GM21825 (cell line): ENCODE measurements at regions not wholly inside any gene's neighbourhood (a gene's known extent, or its start where the extent isn't known, plus 50 kb on each side); places are given as distances from the start of the nearest gene placed in this dataset.

Experiments
- ATAC-seq: cut with Tn5 transposase; IDR thresholded peaks from one replicate; pipeline ENCODE4 v1.9.1; 2021; ENCODE audit warnings: mild to moderate bottlenecking, moderate library complexity; ENCODE audit not compliant: unreplicated experiment

DNA sequence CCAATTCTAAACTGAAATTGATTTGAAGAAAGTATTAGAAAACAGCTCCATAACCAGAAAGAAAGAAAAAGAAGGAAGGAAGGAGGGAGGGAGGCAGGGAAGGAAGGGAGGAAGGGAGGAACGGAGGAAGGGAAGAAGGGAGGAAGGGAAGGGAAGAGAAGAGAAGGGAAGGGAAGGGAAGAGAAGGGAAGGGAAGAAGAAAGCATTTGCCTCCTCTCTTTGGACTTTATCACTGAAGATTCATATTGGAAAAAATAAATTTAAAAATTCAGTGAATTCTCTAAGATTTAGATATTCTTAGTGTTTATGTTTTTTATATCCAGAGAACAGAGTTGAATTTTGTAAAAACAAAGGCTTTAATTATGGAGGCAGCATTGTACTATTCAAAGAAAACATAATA lies 68.5 kb upstream of the NXT1 start:
- ATAC-seq: no peak

DNA sequence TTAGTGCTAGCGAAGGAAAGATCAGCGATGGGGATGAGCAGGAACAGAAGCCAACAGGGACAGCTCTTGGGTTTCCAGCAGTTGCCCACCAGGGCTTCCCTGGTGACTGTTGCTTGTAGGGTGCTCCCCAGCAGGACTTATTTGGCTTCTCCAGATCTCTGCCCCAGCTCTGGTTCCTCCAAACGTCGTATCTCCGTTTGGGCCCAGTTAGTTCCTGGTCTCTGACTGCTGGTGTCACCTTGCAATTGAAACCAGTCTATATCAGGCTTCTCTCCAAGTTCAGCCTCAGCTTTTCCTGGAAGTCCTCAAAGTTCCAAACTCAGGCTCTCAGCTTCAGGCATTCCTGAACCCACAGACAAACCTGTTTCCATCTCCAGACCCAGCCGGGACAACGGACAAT lies 70.8 kb upstream of the NXT1 start:
- no peak for ATAC-seq

DNA sequence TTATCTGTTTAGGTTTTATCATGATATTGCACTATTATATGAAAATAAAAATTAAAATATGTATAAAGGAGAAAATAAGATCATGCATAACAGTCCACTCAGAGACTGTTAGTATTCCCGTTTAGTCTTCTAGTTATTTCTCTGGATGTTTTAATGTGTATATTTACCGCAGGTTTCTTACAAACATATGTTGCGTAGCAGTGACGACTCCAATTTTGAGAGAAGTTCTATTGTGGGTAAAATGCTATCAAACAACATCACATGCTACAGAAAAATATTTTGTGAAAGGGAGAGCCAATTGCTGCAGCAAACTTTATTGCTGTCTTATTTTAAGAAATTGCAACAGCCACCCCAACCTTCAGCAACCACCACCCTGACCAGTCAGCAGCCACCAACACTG lies 72.4 kb upstream of the NXT1 start:
- ATAC-seq: no peak

DNA sequence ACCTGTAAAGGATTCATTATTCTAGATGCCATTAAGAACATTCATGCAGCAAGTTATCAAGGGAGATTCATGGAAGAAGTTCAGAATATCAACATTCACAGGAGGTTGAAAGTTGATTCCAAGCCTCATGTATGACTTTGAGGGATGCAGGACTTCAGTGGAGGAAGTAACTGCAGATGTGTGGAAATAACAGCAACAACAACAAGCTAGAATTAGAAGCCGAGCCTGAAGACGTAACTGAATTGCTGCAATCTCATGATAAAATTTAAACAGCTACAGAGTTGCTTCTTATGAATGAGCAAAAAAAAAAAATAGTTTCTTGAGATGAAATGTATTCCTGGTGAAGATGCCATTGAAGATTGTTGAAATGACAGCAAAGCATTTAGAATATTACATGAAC lies 73.3 kb upstream of the NXT1 start:
- no peak for ATAC-seq

DNA sequence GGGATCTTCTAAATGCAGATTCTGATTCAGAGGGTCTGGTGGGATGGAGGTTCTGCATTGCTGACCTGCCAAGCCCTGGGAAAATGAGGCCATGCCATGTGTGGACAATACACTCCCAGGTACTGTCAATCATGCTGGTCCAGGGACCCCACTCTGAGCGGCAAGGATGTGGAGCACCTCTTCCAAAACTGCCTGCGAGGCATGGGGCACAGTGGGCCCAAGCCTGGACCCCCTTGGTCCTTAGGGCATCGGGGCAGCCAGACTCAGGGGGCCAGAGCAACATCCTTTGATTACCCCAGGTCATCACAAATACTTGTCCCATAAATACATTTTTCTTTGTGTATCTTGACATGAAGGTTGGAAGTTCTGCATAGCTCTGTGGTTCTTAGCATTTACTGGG lies 76.8 kb upstream of the NXT1 start:
- no peak for ATAC-seq

DNA sequence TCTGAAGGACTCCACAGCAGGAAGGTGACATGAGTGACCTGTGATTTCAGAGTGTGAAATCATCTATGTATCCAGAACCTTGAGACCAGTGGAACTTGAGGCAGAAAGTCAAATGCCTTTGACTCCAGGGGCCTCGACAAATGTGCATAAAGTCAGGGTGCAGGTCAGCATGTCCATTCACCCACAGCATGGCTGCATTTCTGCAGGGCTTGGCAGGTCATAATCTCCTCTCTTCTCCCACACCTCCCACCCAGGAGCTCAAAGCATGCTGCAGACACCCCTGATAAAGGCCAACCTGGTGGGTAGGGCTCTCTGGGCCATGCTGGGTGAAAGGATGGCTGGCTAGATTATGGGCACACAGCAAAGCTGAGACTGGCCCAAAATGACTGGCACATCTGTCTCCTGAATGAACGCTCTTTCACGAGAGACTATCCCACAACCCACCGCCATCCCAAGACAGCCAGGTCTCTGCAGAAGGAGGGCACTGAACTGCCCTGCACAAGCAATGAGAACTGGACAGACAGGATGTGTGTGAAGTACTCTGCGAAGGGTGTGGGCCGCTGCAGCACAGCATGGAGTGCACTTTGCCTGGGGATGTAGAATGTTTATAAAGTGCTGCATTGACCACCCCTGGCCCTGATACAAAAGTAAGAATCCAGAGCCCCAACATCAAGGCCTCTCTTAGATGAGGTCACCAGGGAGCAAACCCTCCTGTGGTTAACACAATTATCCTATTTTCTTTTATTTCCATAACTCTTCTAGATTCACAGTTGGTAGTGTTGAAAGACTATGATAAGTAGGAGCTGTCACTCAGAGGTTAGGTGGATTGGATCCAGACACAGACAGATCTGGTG lies 78.2 kb upstream of the NXT1 start:
- ATAC-seq: no peak

DNA sequence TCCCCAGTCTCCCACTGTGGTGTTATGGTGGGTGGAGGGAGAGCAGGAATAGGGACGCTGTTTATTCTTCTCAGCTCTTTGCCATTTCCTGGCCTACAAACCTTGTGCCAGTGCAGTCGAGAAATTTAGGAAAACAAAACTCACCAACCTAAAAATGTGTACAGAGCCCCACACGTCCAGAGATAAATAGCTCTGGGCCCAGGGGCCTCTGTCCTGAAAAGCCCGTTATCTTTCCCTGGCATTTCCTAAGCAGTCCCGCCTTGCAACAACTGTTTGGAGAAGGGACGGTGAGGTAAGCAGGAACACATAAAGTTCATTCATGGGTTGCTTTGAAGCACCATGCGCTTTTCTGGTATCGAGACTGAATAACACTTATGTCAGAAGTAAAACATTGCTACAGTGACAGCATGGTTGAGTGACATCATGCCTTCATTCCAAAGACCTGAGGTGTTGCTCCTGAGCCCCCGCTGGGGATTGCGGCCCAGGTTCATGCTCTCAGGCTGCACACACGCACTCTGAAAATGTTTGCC lies 80.1 kb upstream of the NXT1 start:
- ATAC-seq: no peak

DNA sequence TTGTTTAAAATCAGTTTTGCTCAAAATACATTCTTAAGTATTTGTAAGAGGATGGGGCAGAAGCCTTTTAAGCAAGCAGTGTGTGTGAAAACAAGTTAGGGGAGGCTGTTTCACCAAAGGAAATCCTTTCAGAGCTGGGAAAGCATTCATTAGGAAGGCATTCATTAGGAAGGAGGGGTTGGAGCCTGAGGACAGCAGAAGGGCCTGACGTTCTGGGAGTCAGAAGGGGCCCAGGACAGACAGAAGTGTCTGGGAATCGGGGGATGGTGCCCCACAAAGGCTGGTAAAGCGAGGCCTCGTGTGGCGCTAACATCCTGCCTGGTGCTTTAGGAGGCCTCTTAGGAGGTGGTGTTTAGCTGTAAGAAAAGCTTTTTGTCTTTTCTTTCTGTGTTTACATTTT lies 80.6 kb upstream of the NXT1 start:
- no peak for ATAC-seq

DNA sequence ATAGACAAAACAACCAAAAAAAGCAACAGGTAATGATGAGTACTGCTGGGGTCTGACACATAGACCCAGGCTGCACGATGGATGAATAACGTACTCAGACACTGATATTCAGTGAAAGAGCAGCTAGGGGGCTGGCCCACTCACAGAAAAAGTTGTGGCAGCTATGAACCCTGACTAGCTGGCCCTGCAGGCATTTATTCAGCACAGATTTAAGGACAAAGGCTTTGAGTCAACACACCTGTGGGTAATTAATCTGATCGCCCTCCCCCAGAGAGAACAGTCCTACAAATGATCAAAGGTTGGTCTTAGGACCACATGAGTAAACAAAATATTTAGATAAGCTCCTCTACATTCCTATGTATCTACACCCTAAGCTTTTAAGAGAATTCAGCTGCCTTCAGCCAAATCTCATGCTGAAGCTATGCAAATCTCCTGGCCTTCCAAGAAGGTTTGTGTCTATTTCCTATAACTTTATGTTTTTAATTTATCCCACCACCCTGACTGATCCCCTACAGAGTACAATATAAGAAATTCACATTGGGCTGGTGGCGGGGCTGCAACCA lies 81.7 kb upstream of the NXT1 start:
- no peak for ATAC-seq

DNA sequence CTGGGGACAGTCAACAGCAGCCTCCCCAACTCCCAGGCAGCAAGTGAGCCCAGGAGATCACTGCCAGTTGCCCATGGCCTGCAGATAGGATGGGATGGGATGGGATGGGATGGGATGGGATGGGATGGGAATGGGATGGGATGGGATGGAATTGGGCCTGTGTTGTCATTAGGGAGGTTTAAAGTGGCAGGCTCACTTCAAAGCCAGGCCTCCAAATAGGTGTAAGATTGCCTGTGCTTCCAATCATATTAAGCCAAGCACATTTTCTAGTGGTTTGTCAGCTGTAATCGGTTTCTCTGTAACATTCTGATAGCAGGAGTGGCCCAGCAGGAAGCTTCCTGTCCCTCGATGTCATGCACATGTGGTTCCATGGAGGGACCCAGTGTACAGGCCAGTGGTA lies 82.7 kb upstream of the NXT1 start:
- ATAC-seq: no peak

DNA sequence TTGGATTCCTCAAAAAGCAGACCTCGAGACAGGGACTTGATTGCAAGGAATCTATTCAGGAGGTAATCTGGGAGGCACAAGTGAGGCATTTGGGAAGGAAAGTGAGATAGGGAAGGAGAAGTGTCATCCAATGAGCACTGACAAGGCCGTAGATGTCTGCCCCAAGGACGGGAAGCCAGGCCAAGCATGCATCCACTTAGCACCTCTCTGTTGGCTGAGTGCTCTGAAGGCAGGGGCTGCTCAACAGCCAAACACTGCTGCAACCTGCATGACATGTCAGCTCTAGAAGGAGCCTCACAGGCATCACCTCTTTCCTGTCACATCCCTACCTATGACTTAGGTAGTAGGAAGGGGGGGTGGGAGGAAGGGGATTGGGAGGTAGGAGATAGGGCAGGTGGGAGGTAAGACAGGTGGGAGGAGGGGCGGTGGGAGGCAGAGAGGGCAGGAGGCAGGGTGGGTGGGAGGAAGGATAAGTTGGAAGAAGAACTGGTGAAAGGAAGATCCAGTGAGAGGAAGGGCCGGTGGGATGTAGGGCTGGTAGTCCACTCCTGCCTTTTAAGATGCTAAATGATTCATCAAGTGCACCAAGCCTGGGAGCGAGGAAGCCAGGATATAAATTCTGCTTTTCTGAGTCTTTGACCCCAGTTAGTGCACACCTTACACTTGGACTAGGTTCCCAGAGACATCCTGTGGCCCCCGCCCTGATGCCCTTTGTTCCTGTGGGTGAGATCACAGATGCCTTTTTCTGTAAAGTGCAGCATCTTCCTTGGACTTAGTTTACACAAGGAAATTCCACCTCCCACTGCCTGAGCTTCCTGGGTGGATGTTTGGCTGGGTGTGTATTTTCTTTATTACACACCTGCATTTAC lies 83.8 kb upstream of the NXT1 start:
- no peak for ATAC-seq

DNA sequence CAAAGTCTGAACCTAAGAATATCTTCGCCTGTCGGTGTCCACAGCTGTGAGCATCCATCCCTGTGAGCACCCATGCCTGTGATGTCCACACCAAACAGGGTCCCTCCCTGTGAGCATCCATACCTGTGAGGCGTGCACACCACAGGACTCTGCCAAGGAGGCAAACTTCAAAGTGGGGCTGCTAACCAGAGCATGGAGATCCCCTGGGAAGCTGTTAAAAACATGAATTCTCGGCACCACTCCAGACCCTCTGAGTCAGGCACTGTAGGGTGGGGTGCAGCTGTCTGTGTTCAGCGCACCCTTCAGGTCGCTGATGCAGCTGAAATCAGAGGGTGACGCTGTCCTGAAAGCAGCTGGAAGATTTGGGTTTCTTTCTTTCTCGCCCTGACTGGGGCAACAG lies 85.4 kb upstream of the NXT1 start:
- ATAC-seq: no peak

DNA sequence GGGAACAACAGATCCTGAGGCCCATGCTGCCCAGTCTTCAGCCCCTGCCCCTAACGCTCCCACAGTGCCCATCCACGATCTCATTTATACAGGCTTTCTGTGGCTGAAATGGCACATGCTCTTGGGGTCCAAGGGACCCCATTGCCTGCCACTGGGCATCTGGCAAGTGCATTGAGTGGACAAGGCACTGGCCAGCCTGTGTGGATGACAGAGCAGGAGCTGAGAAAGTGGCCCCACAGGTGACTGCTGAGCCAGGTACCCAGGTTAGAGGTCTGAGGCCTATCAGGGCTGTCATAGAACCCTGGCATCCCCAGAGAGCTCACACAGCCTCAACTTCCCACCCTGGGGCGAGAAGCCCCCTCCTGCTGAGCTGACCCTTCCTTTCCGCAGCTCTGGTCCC lies 86.0 kb upstream of the NXT1 start:
- ATAC-seq: no peak

DNA sequence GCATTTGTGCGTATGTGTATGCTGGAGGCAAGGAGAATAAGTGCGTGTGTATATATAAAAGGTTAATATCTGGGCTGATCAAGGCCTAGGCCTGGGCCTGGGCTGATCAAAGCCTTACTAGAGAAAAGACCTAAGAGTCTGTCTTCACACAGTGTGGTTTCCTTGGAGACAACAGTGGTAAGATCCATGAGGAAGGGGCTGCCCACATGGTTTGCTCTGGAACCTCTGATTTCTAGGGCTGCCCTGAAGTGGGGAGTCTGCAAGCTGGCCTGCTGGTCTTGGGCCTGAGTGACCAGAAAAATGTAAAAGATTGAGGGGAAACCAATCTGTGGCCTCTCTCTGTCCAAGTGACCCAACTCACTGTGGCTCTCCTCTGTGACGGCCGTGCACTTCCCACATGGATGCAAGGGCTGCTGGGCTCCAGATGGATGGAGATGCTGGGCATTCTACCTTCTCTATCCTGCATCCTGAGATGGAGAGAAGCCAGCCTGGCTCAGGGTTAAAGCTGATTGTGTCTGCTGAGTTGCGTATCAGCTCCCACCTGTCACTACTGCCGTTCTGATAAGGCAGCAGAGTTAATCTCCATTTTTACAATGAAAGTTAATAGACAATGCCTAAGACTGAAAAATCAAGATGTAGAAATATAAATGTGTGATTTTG lies 90.3 kb upstream of the NXT1 start:
- ATAC-seq: no peak

DNA sequence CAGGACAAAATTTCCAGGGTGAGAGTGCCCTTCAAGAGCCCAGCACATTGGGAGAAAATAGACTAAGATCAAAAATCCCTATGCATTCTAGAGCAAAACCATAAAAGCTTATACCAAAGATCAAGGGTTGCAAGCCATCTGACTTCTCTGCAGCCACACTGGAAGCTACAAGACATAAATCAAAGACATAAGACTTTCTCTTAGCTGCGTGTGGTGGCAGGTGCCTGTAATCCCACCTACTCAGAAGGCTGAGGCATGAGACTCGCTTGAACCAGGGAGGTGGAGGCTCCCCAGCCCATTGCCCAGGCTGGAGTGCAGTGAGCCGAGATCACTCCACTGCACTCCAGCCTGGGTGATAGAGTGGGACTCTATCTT lies 91.9 kb upstream of the NXT1 start:
- no peak for ATAC-seq

DNA sequence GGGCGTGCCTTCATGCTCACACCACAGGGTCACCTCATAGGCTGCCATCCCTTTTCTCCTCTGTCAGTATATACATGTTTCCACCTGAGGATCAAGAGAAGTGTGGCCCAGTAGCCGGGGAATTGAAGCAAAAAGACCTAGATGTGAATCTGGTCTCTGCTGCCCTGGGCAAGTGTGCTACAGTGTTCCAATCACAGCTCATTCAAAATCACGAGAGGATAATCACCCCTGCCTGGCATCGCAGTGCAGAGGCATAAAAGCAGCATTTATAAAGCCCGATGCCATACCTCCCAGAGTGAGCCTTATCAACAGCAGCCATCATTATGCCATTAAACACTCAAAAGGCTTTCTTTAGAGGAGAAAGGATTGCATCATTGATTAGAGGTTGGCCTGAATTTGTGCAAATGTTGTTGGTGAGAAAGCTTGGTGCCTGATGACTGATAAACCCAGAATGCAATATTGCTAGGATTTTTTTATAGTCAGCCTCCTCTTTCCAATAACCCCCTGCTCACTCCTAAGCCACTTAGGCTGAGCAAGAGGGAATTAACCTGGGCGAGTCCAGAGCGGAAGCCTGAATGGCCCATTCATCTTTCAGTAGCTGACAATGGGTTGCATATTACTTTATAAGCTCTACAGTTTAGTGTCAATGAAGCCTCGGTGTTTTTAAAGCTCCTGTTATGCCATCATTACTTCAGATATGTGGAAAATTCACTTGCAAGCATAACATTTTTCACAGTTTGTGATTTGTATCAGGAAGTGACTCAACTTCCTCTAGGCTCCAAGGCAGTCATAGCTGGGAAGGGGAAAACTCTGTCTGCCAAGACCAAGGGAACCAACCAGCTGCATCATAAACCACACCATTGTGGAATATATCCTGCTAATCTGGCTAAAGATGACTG lies 92.5 kb upstream of the NXT1 start:
- ATAC-seq: no peak

DNA sequence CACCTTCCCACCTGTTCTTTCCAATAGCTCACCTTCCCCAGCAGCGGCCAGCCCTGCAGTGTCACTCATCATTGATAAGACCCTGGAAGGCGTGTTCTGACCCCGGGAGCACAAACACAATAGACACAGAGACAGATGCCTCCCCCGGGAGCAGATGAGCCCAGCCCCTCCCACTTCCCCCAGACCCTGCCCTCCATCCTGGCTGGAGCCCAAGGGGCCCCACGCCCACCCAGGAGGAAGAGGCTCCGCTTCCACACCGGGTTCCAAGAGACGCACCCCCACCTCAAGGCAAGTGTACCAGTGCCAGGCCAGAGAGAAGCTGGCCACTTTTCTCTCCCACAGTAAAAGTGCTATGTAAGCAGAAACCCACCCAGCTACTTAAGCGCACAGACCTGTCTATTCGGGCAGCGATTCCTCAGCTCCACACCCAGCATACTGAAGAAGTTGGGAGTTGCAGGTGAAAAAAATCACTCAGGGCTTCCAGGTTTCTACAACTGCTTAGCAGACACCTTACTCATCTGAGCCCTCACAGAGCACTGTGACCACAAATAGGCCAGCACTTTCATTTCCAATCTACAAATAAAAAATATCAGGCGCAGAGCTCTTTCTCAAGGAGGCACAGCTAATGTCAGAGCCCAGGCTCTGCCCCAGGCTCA lies 93.4 kb upstream of the NXT1 start:
- ATAC-seq: no peak

DNA sequence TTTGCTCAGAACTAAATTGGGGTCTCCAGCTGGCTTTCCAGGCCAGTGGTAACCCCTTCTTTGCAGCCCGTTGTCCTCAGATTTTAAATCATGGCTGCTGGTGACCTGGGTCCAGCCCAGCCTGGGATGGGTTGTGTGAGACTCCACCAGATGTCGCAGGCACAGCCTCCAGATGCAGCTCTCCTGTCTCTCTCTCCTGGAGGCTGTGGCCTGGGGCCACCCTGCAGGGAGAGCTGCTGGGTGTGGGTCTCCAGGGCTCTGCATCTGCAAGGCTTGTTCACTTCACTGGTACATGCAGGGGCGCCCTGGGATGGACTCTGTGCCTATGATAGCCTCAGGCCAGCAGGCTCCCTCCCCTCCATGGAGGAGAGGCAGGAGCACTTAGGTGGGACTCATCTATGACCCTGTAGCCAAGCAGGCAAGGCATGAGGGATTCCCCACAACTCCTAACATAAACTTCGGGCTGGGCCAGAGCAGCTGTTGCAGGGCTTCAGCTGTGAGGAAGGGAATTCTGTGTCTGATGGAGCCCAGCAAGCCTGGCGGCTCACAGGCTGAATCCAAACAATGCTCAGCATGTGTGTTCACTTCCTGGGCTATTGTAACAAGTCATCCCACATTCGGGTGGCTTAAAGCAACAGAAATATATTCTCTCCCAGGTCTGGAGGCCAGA lies 94.7 kb upstream of the NXT1 start:
- ATAC-seq: no peak

DNA sequence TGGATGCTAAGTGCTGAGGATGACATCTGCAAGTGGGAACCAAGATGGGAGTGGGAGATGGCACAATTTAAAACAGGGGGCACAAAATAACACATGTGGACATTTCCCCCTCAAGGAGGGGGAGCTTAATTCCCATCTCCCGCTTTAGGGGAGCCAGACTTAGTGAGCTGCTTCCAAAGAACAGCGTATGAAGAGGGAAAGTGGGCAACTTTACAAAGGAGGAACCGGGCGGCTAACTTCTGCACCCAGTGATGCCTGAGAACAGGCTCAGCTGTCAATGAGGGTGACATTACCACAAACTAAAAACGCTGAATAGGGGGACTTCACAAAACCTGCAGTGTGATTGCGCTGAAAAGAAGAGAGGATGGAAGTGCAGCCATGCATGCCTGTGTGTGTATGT lies 95.5 kb upstream of the NXT1 start:
- no peak for ATAC-seq
